Calu3 (cell line): ENCODE measurements at regions not wholly inside any gene's neighbourhood (a gene's known extent, or its start where the extent isn't known, plus 50 kb on each side); places are given as distances from the start of the nearest gene placed in this dataset.

Source experiments
- BruUV-seq: library from RNA; stranded (reverse); fragments of 400-500 nt; replicated peaks from 2 replicates; lab custom pipeline; 2021; lab: Mats Ljungman, UMichigan
- CTCF ChIA-PET: fragments of 300-600 bp; sonication (Branson Sonifier 250); formaldehyde crosslinking; loops from one replicate; lab custom pipeline; 2022; ENCODE audit warnings: antibody characterized with exemption; lab: Charles Lee
- DNase-seq: peaks from one replicate; pipeline ENCODE4 v3.0.0; 2022
- H3K27ac Mint-ChIP-seq: one replicate; pipeline ENCODE4 v1.8.0; 2022; ENCODE audit warnings: mixed read lengths; ENCODE audit not compliant: unreplicated experiment
- H3K27me3 Mint-ChIP-seq: one replicate; pipeline ENCODE4 v1.8.0; 2022; ENCODE audit warnings: mixed read lengths; ENCODE audit not compliant: unreplicated experiment
- H3K36me3 Mint-ChIP-seq: one replicate; pipeline ENCODE4 v1.8.0; 2022; ENCODE audit warnings: mild to moderate bottlenecking, moderate library complexity, mixed read lengths; ENCODE audit not compliant: insufficient read depth, unreplicated experiment
- H3K4me1 Mint-ChIP-seq: one replicate; pipeline ENCODE4 v1.8.0; 2022; ENCODE audit warnings: mild to moderate bottlenecking, low read depth, mixed read lengths; ENCODE audit not compliant: unreplicated experiment
- H3K4me3 Mint-ChIP-seq: one replicate; pipeline ENCODE4 v1.8.0; 2022; ENCODE audit warnings: mild to moderate bottlenecking, low read depth, moderate library complexity, mixed read lengths; ENCODE audit not compliant: unreplicated experiment
- H3K9me3 Mint-ChIP-seq: one replicate; pipeline ENCODE4 v1.8.0; 2022; ENCODE audit warnings: low read depth, mixed read lengths; ENCODE audit not compliant: unreplicated experiment
- CTCF ChIP-seq: fragments of 200-600 bp; IDR thresholded peaks from one replicate; pipeline ENCODE4 v1.8.0; 2022; ENCODE audit warnings: antibody characterized with exemption; ENCODE audit not compliant: unreplicated experiment
- intact Hi-C: fragments of 100-400 bp; cut with micrococcal nuclease; formaldehyde crosslinking; loops from one replicate; pipeline ENCODE4 v1.10.0; 2022; ENCODE audit not compliant: unreplicated experiment

- TF ChIP-seq CTCF, result no peak
- H3K4me1 Mint-ChIP-seq, result no peaks in the 10 kb centered on the region
- no peak overlapping the region for H3K4me3 Mint-ChIP-seq
- H3K27ac Mint-ChIP-seq, result no peak overlapping the region
- no TSS peak for BruUV-seq
- intact Hi-C loops, result no loop called here
- H3K27me3 Mint-ChIP-seq, result no peaks in the 10 kb centered on the region
- H3K36me3 Mint-ChIP-seq, result no peaks in the 10 kb centered on the region
- CTCF ChIA-PET, result no interaction called here
- DNase-seq, result no peak
- H3K9me3 Mint-ChIP-seq, result peaks cover 17% of the 10 kb centered on the region
These were observed 529.3 kb upstream of the LRRTM4 start for GRCh38 chr2:78051480-78051879.

DNA sequence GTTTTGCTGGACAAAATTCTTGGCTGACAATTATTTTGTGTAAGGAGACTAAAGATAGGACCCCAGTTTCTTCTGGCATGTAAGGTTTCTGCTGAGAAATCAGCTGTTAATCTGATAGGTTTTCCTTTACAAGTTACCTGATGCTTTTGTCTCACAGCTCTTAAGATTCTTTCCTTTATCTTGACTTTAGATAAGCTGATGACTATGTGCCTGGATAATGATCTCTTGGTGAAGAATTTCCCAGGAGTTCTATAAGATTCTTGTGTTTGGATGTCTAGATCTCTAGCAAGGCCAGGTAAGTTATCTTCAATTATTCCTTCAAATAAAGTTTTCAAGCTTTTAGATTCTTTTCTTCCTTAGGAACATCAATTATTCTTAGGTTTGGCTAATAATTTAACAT is 534.8 kb upstream of the LRRTM4 start:
- Mint-ChIP-seq H3K9me3 (peaks cover 10% of the 10 kb centered on the region), H3K27me3 (no peaks in the 10 kb centered on the region), H3K4me3 (no peak overlapping the region), H3K4me1 (no peaks in the 10 kb centered on the region), H3K36me3 (no peaks in the 10 kb centered on the region), H3K27ac (no peak overlapping the region)
- BruUV-seq, result no TSS peak
- CTCF ChIA-PET, result interaction anchor here (0.7 kb wide), 1 partner anchor 847 kb away, joined by 3 read pairs; no protein-coding TSS in a partner anchor
- no peak for DNase-seq
- no peak for TF ChIP-seq CTCF
- intact Hi-C loops, result no loop called here

GRCh38 chr2:78061301-78061700 is 539.1 kb upstream of the LRRTM4 start:
- no peaks in the 10 kb centered on the region for H3K27me3 Mint-ChIP-seq
- no peak for TF ChIP-seq CTCF
- DNase-seq, result no peak
- CTCF ChIA-PET, result no interaction called here
- H3K27ac Mint-ChIP-seq, result no peak overlapping the region
- peaks cover 14% of the 10 kb centered on the region for H3K9me3 Mint-ChIP-seq
- no peaks in the 10 kb centered on the region for H3K36me3 Mint-ChIP-seq
- BruUV-seq, result no TSS peak
- intact Hi-C loops, result no loop called here
- H3K4me3 Mint-ChIP-seq, result no peak overlapping the region
- H3K4me1 Mint-ChIP-seq, result no peaks in the 10 kb centered on the region

DNA sequence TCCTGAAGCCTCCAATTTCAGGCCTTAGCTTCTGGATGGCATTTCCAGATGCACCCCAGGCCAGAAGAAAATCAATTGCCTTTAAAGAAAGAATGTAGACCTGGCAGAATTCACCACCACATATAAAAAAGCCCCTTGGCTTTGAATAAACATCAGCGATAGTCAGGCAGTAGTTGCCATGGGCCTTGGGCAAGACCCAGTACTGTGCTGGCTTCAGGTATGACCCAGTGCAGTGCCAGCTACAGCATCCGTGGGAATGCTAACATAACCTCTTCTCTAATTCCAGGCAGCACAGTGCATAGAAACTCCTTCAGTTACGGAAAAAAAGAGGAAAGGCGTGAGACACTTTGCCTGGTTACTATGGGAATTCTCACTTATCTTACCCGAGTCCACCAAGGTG is 539.6 kb upstream of the LRRTM4 start:
- CTCF ChIA-PET, result no interaction called here
- Mint-ChIP-seq H3K9me3 (peaks cover 14% of the 10 kb centered on the region), H3K27me3 (no peaks in the 10 kb centered on the region), H3K27ac (no peak overlapping the region), H3K36me3 (no peaks in the 10 kb centered on the region), H3K4me1 (no peaks in the 10 kb centered on the region), H3K4me3 (no peak overlapping the region)
- DNase-seq, result no peak
- TF ChIP-seq CTCF, result no peak
- BruUV-seq, result no TSS peak
- intact Hi-C loops, result no loop called here
